HUDEP-2 (cell line): ENCODE measurements at regions not wholly inside any gene's neighbourhood (a gene's known extent, or its start where the extent isn't known, plus 50 kb on each side); places are given as distances from the start of the nearest gene placed in this dataset.
"Not testable (repeated sequence)": the region's sequence is repeated elsewhere in the genome, so short reads cannot be mapped to it uniquely, and the experiment has no call there.

ENCODE experiments used
- DNase-seq, 76 experiments: peaks; one replicate each; lab custom pipeline; 2025; ENCODE audit not compliant: unreplicated experiment in 76 of 76; lab: John Stamatoyannopoulos, UW

DNA sequence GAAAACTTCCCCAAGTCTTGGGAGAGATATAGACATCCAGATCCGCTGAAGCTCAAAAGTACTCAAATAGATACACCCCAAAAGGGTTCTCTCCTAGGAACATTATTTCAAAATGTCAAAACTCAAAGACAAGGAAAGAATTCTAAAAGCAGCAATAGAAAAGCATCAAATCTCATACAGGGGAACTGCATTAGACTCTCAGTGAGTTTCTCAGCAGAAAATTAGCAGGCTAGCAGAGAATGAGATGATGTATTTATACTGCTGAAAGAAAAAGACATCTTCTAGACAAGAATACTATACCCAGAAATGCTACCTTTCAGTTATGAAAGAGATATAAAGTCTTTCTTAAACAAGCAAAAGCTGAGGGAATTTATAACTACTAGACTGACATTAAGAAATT is 75.5 kb upstream of the RIMS1 start:
- no peak for DNase-seq

GRCh38 chr6:71822625-71823024 is 63.7 kb upstream of the RIMS1 start:
- no peak for DNase-seq

DNA sequence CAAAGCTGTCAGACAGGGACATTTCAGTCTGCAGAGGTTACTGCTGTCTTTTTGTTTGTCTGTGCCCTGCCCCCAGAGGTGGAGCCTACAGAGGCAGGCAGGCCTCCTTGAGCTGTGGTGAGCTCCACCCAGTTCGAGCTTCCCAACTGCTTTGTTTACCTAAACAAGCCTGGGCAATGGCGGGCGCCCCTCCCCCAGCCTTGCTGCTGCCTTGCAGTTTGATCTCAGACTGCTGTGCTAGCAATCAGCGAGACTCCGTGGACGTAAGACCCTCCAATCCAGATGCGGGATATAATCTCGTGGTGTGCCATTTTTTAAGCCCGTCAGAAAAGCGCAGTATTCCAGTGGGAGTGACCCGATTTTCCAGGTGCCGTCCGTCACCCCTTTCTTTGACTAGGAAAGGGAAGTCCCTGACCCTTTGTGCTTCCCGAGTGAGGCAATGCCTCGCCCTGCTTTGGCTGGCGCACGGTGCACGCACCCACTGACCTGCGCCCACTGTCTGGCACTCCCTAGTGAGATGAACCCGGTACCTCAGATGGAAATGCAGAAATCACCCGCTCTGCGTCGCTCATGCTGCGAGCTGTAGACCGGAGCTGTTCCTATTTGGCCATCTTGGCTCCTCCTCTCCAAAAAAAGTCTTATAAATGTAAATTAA is 54.1 kb upstream of the RIMS1 start:
- DNase-seq, result not testable (repeated sequence)
